GM12891 (cell line): ENCODE measurements at regions not wholly inside any gene's neighbourhood (a gene's known extent, or its start where the extent isn't known, plus 50 kb on each side); places are given as distances from the start of the nearest gene placed in this dataset.

Experiments
- DNase-seq: peaks from one replicate; pipeline ENCODE4 v3.0.0; 2011; ENCODE audit warnings: low spot score; ENCODE audit not compliant: insufficient read length
- FAIRE-seq: peaks from 2 replicates; lab custom pipeline; 2011; peaks lifted over from hg19 to GRCh38; lab: Jason Lieb, UNC
- PAX5 ChIP-seq: IDR thresholded peaks from 2 replicates; pipeline ENCODE4 v1.6.1; 2011; ENCODE audit warnings: low read length, moderate library complexity, mild to moderate bottlenecking; ENCODE audit not compliant: insufficient read depth, severe bottlenecking
- POLR2A ChIP-seq: IDR thresholded peaks from 2 replicates; pipeline ENCODE4 v1.6.1; 2011; ENCODE audit warnings: low read depth, low read length, control low read depth
- POLR2AphosphoS5 ChIP-seq: IDR thresholded peaks from 2 replicates; pipeline ENCODE4 v1.6.1; 2011; ENCODE audit warnings: low read depth, low read length, control low read depth
- POU2F2 ChIP-seq: IDR thresholded peaks from 2 replicates; pipeline ENCODE4 v1.6.1; 2011; ENCODE audit warnings: low read depth, mild to moderate bottlenecking, control low read depth, low read length, moderate library complexity
- SPI1 ChIP-seq: IDR thresholded peaks from 2 replicates; pipeline ENCODE4 v1.6.1; 2011; ENCODE audit warnings: low read depth, low read length, control low read depth
- TAF1 ChIP-seq: IDR thresholded peaks from 2 replicates; pipeline ENCODE4 v1.6.1; 2011; ENCODE audit warnings: low read depth, low read length, control low read depth

GRCh38 chr16:63100082-63100481, 1063.8 kb upstream of the CDH8 start:
- DNase-seq (no peak), FAIRE-seq (no peak)
- TF ChIP-seq SPI1, result no peak
- TF ChIP-seq TAF1, result no peak
- no peak for TF ChIP-seq PAX5
- no peak for TF ChIP-seq POLR2AphosphoS5
- TF ChIP-seq POU2F2, result no peak
- TF ChIP-seq POLR2A, result no peak

- no peak for DNase-seq
- FAIRE-seq, result no peak
- TF ChIP-seq PAX5, result no peak
- TF ChIP-seq POU2F2, result no peak
- TF ChIP-seq POLR2A, result no peak
- TF ChIP-seq SPI1, result no peak
- no peak for TF ChIP-seq TAF1
- no peak for TF ChIP-seq POLR2AphosphoS5
Measured at GRCh38 chr16:63096857-63097256, 1060.6 kb upstream of the CDH8 start.

GRCh38 chr16:63092736-63093135, 1056.5 kb upstream of the CDH8 start:
- FAIRE-seq, result no peak
- no peak for TF ChIP-seq POU2F2
- no peak for TF ChIP-seq TAF1
- TF ChIP-seq POLR2A, result no peak
- no peak for TF ChIP-seq SPI1
- TF ChIP-seq POLR2AphosphoS5, result no peak
- TF ChIP-seq PAX5, result no peak

DNA sequence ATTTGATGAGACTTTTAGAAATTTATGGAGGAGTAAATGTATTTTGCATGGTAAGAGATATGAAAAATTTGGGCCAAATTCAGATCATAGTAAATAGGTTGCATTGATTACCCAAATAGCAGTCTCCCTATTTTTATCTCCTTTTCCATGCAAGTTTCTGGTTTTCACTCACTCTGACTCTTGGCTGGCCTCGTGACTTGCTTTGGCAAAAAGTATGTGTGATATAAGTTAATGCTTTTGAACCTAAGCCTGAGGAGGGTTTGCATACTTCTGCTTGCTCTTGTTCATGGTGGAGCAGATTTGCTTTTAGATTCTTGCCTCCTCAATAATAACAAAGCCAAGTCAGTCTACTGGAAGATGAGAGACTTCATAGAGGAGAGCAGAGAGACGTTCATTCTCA, 1045.9 kb upstream of the CDH8 start:
- TF ChIP-seq POU2F2 (no peak), TAF1 (no peak), PAX5 (no peak), POLR2A (no peak), POLR2AphosphoS5 (no peak), SPI1 (no peak)
- DNase-seq, result no peak
- FAIRE-seq, result no peak

More at GRCh38 chr16:63092736-63093135, 1056.5 kb upstream of the CDH8 start:
- no peak for DNase-seq

DNA sequence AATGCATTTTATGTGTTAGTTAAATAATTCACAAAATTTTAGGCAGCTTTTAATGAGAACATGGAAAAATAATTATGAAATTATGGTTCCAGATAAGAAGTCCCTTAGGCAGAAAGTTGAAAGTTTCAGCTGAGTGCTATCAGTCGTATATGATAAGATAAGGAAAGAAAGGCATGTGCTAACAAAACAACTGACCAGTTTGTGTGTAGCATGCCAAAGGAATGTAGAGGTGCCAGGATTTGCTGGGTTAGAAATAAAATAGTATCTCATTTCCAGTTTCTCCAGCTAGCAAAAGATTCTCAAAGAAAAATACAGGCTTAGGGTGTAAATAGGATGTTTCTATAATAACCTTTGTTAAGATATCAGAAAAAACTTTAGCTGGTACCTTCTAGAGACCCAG, 1044.5 kb upstream of the CDH8 start:
- TF ChIP-seq POLR2A (no peak), PAX5 (no peak), SPI1 (no peak), TAF1 (no peak), POU2F2 (no peak), POLR2AphosphoS5 (no peak)
- FAIRE-seq (no peak), DNase-seq (no peak)

DNA sequence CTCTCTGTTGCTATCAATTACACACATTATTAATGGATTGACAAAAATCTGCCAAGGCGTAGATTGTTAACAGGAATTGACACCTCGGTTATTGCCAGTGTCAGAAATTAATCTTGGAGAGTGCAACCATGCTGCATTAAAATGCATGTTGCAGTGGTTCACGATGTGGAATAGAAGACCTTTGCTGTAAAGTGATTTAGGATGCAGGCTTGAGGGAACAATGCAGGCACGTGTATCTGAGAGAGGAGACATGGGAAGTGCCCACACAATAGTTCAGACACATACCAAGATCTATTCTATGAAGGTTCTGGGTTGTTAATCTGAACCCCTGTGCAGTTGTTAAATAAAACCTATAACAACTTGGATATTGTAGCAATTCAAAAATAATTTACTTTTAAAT, 1032.8 kb upstream of the CDH8 start:
- DNase-seq, result no peak

DNA sequence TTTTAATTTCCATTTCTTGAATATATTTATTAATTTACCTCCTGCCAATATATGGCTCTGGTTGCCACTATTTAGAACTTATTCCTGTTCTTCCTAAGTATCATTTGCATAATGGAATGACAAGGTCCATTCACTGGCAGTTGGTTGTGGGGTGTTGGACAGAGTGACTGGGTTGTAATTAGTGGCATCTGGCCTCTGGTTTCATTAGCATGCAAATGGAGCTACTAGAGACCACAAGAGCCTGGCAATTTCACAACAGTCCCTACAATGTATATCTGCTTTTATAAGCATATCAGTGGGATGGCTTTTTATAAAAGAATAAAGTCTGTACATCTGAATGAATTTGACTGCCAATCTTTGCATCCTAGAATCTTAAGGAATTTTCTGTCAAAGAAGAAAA, 1030.9 kb upstream of the CDH8 start:
- FAIRE-seq, result no peak
- no peak for DNase-seq
- TF ChIP-seq SPI1, result no peak
- TF ChIP-seq PAX5, result no peak
- no peak for TF ChIP-seq POU2F2
- no peak for TF ChIP-seq POLR2AphosphoS5

More for the DNA sequence above, 1032.8 kb upstream of the CDH8 start:
- no peak for FAIRE-seq
- no peak for TF ChIP-seq POU2F2
- no peak for TF ChIP-seq POLR2AphosphoS5
- no peak for TF ChIP-seq SPI1
- no peak for TF ChIP-seq TAF1
- no peak for TF ChIP-seq POLR2A
- no peak for TF ChIP-seq PAX5

DNA sequence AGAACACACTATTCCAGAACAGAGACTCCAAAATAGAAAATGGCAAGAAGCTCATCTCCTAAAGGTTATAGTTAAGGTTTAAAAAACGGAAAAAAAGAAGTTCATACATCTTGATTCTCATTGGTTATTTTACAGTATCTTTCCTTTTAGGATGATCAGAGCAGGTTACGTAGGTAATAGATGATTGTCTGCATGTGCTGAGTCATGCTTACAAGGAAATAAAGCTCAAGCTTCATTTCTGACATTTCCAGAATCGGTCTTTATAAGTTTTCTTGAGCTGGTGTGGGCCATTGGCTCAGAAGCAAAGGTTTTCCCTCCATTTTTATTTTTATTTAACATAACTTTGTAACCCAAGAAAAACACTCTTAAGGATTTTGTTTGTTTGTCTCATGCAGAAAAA, 1030.3 kb upstream of the CDH8 start:
- TF ChIP-seq SPI1, result no peak
- TF ChIP-seq TAF1, result no peak
- TF ChIP-seq PAX5, result no peak
- TF ChIP-seq POLR2A, result no peak
- TF ChIP-seq POLR2AphosphoS5, result no peak
- no peak for TF ChIP-seq POU2F2
- FAIRE-seq, result no peak

DNA sequence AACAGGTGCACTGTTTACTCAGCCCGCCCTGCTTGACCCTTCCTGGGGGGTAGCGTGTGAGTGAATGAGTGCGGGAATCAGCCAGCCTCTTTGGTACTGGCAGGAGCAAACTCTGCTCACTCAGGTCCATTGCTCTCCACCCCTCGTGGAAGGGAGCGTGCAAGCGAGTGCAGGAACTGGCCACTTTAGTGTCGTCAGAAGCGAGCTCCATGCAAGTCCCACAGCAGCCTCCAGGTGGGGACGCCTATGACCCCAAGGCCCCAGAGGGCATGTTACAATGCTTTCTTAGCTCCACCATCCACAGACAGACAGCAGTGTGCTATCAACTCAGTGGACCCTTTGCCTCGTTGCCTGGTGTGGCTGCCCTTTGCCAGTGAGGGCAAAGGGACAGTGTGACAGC, 1025.1 kb upstream of the CDH8 start:
- DNase-seq (no peak), FAIRE-seq (no peak)
- TF ChIP-seq TAF1, result no peak
- no peak for TF ChIP-seq POLR2AphosphoS5
- no peak for TF ChIP-seq PAX5
- no peak for TF ChIP-seq POLR2A
- no peak for TF ChIP-seq POU2F2
- no peak for TF ChIP-seq SPI1

More for the DNA sequence above, 1030.3 kb upstream of the CDH8 start:
- DNase-seq, result no peak

DNA sequence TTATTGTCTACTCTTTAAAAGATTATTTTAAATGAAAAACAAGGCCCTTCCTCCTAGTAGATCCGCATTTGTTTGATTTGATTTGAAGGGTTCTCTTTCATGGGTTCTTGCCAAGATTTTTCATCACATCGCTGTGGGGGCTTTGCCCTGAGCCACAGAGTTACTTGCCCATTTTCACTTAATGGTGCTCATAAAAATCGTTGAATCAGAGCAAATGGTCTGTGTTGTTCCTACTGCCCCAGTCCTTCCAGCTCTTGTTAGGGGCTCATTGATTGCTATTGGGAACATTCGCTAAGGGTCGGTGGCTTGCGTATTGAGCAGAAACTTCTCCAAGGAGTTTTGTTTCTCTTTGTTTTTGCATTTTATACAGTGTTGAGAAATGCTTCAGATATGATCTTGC, 1023.4 kb upstream of the CDH8 start:
- DNase-seq (no peak), FAIRE-seq (no peak)
- TF ChIP-seq POLR2A, result no peak
- no peak for TF ChIP-seq POU2F2
- no peak for TF ChIP-seq PAX5
- no peak for TF ChIP-seq TAF1
- no peak for TF ChIP-seq SPI1
- TF ChIP-seq POLR2AphosphoS5, result no peak

DNA sequence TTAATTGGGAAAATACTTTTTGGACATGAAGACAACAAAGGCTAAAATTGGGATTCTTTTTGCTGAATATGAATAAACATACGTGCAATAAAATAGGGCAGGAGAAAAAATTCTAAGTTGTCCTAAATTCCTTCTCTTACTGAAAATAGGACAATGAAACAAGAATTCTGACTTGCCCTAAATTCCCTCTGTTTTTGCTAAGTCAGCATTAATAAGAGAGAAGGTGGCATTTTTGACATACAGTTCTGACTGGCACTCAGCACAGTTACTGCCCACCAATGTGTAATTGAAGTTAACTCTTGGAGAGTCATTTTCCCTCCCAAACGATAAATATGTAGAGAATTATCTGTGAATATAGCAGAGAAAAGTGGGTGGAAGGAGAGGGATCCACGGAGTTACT, 1021.1 kb upstream of the CDH8 start:
- no peak for FAIRE-seq
- no peak for TF ChIP-seq SPI1
- TF ChIP-seq PAX5, result no peak
- TF ChIP-seq POU2F2, result no peak
- TF ChIP-seq POLR2A, result no peak
- DNase-seq, result no peak
